ENCODE measurements at regions not wholly inside any gene's neighbourhood (a gene's known extent, or its start where the extent isn't known, plus 50 kb on each side); places are given as distances from the start of the nearest gene placed in this dataset.

DNA sequence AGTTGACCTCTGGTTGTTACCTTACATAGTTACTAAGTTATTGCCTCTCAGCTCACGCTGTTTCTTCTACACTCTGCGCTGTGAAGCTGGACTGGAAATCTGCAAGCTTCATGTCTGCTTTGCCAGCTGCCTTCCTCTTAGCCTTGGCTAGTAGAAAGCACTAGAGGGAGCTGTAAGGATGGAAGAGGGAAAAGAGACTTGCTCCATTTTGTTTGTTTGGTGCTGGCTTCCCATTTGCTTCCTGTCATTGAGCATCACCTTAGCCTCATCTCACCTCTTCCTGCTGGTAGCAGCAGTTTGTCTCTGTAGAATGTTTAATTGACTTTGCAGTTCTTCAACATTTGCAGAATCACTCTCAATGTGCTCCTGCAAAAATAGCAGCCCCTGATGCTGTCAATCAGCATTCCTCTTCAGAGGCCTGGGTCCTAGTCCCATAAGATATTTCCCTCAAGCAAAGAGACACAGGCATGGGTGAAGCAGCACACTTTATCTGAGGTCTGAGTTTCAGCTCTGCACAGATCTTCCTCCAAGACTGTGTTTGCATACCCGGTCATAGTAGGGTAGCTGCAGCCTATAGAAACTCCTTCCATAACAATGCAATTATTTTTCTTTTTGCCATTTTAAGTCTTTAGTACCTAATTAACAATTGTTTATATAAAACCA, 302.2 kb upstream of the EPHA7 start:
- DNase-seq (ENCODE audit: low read depth): peak; percentile 2
- no peak for TF ChIP-seq CTCF (IDR thresholded peaks at IDR 0.05; ENCODE audit: insufficient read depth, low read depth, low read length, missing control alignments)
- no peak overlapping the region for H3K4me3 ChIP-seq (ENCODE audit: low read depth, low read length)

DNA sequence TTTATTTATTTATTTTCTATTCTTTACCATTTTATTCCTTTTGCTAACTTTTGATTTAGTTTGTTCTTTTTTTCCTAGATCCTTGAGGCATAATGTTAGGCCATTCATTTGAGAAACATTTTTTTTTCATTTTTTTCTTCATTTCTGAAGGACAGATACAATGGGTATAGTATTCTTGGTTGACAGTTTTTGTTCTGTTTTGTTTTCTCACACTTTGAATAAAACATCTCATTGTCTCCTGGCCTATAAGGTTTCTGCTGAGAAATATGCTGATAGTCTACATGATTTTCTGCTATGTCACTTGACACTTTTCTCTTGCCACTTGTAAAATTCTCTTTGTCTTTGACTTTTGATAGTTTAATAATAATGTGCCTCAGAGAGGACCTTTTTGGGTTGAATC, 294.6 kb upstream of the EPHA7 start:
- no peak for TF ChIP-seq CTCF (IDR thresholded peaks at IDR 0.05; ENCODE audit: insufficient read depth, low read depth, low read length, missing control alignments)
- no peak for DNase-seq (ENCODE audit: low read depth)
- no peak overlapping the region for H3K4me3 ChIP-seq (ENCODE audit: low read depth, low read length)

- no peak for TF ChIP-seq CTCF (IDR thresholded peaks at IDR 0.05; ENCODE audit: insufficient read depth, low read depth, low read length, missing control alignments)
- no peak overlapping the region for H3K4me3 ChIP-seq (ENCODE audit: low read depth, low read length)
- DNase-seq (ENCODE audit: low read depth): no peak
Measured at GRCh38 chr6:93703431-93703830, 284.1 kb upstream of the EPHA7 start.

DNA sequence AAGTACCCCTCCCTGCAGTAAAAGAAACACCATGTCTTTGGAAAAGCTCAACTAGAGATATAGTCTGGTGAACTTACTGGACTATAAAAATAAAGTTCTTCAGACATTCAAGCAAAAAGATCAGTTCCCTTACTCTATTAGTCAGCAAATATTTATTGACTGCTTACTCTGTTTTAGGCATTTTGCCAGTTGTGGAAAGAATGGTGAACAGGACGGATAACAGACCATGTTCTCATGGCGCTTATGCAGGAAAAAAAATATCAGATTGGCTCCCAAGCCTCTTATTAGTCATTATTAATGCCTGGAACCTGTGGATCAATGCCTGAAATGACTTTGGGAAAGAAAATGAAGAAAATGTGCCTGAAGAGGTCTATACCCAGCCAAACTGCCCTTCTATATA, 282.2 kb upstream of the EPHA7 start:
- TF ChIP-seq CTCF (IDR thresholded peaks at IDR 0.05; ENCODE audit: insufficient read depth, low read depth, low read length, missing control alignments): no peak
- DNase-seq (ENCODE audit: low read depth): no peak

DNA sequence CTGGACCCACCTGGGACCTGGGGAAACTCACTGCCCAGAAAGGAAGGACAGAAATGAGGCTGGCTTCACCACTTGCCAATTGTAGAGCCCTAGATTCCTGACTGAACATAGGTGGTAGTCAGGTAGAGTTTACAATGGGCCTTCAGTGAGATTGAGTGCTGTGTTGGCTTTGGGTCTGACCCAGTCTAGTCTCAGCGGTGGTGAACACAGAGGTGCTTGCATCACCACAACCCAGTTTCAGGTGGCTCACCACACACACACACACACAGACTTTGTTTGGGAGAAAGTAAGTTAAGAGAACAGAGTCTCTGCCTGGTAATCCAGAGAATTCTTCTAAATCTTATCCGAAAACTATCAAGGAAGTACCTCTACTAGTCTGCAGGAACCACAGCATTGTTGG, 266.1 kb upstream of the EPHA7 start:
- no peak for DNase-seq (ENCODE audit: low read depth)
- TF ChIP-seq CTCF (IDR thresholded peaks at IDR 0.05; ENCODE audit: insufficient read depth, low read depth, low read length, missing control alignments): no peak
- no peak overlapping the region for H3K4me3 ChIP-seq (ENCODE audit: low read depth, low read length)

More for the DNA sequence above, 282.2 kb upstream of the EPHA7 start:
- H3K4me3 ChIP-seq (ENCODE audit: low read depth, low read length): no peak overlapping the region

GRCh38 chr6:93684339-93684738, 265.0 kb upstream of the EPHA7 start:
- DNase-seq (ENCODE audit: low read depth): no peak
- no peak for TF ChIP-seq CTCF (IDR thresholded peaks at IDR 0.05; ENCODE audit: insufficient read depth, low read depth, low read length, missing control alignments)
- no peak overlapping the region for H3K4me3 ChIP-seq (ENCODE audit: low read depth, low read length)

GRCh38 chr6:93679836-93680235, 260.5 kb upstream of the EPHA7 start:
- no peak for TF ChIP-seq CTCF (IDR thresholded peaks at IDR 0.05; ENCODE audit: insufficient read depth, low read depth, low read length, missing control alignments)
- DNase-seq (ENCODE audit: low read depth): no peak
- no peak overlapping the region for H3K4me3 ChIP-seq (ENCODE audit: low read depth, low read length)
